ENCODE measurements at regions not wholly inside any gene's neighbourhood (a gene's known extent, or its start where the extent isn't known, plus 50 kb on each side); places are given as distances from the start of the nearest gene placed in this dataset.

DNA sequence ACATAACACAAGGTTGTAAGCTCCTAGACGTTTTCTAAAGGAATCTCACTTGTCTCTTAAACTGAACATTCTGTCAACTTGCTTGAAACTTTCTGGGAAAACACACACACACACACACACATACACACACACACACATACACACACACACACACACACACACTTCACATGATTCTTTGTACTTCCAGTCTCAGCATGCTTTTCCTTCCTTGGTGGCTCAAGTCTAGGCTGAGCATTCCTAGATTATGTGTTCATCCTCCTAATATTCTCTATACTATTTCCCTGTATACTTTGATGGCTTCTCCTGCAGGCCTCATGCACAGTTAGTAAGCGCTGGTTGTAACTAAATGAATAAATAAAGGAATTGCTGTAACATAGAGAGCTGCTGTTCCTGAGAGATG lies 372.1 kb downstream of the PTPRC start:
- no peaks in the 10 kb centered on the region for H3F3A ChIP-seq (ENCODE audit: low read depth)
- Mint-ChIP-seq H3K9me3 (no peaks in the 10 kb centered on the region), H3K27me3 (ENCODE audit: insufficient read depth, low read depth) (no peaks in the 10 kb centered on the region), H3K4me1 (no peaks in the 10 kb centered on the region), H3K36me3 (no peaks in the 10 kb centered on the region), H3K27ac (no peak overlapping the region), H3K4me3 (no peak overlapping the region)
- H3K36me3 ChIP-seq, result no peaks in the 10 kb centered on the region
- H3K9me3 ChIP-seq (ENCODE audit: low read depth), result no peaks in the 10 kb centered on the region
- no peak overlapping the region for H3K27ac ChIP-seq
- H3K4me1 ChIP-seq, result no peaks in the 10 kb centered on the region
- no peak for TF ChIP-seq EZH2 (IDR thresholded peaks at IDR 0.05)
- no peak for TF ChIP-seq EZH2phosphoT487 (IDR thresholded peaks at IDR 0.05)
- TF ChIP-seq, protein P1, sequence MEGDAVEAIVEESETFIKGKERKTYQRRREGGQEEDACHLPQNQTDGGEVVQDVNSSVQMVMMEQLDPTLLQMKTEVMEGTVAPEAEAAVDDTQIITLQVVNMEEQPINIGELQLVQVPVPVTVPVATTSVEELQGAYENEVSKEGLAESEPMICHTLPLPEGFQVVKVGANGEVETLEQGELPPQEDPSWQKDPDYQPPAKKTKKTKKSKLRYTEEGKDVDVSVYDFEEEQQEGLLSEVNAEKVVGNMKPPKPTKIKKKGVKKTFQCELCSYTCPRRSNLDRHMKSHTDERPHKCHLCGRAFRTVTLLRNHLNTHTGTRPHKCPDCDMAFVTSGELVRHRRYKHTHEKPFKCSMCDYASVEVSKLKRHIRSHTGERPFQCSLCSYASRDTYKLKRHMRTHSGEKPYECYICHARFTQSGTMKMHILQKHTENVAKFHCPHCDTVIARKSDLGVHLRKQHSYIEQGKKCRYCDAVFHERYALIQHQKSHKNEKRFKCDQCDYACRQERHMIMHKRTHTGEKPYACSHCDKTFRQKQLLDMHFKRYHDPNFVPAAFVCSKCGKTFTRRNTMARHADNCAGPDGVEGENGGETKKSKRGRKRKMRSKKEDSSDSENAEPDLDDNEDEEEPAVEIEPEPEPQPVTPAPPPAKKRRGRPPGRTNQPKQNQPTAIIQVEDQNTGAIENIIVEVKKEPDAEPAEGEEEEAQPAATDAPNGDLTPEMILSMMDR (IDR thresholded peaks at IDR 0.05), result no peak
- no peak overlapping the region for H3K4me3 ChIP-seq
- H2AFZ ChIP-seq (replicated peaks), result no peak overlapping the region
- no peaks in the 10 kb centered on the region for H4K20me1 ChIP-seq (ENCODE audit: low read depth)
- no peak for DNase-seq (ENCODE audit: low spot score)
- no peak overlapping the region for H3K4me2 ChIP-seq
- H3K9ac ChIP-seq, result no peak overlapping the region
- no peaks in the 10 kb centered on the region for H3K27me3 ChIP-seq
- H3K79me2 ChIP-seq (ENCODE audit: low read depth), result no peaks in the 10 kb centered on the region

DNA sequence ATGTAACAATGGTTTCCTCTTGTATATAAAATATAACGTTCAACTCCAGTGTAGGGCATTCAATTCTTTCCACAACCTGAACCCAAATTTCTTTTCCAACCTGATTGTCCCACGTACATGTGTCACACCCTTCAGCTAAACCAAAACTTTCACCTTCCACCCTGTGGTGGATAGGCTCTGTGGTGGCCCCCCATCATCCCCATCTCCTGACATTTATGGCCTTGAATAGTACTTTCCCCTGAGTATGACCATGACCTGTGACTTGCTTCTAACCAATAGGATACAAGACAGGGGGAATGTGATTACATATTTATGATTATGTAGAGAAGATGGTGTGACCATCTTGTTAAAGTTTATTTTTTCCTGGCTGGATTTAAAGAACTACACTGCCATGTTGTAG lies 377.0 kb downstream of the PTPRC start:
- H3K36me3 Mint-ChIP-seq, result no peaks in the 10 kb centered on the region
- Histone ChIP-seq H3K4me3 (no peak overlapping the region), H3K27ac (no peak overlapping the region), H3K9me3 (ENCODE audit: low read depth) (no peaks in the 10 kb centered on the region), H3K79me2 (ENCODE audit: low read depth) (no peaks in the 10 kb centered on the region), H3F3A (ENCODE audit: low read depth) (no peaks in the 10 kb centered on the region), H3K4me1 (no peaks in the 10 kb centered on the region), H2AFZ (replicated peaks) (no peak overlapping the region), H3K9ac (no peak overlapping the region), H3K36me3 (no peaks in the 10 kb centered on the region), H3K4me2 (no peak overlapping the region), H3K27me3 (no peaks in the 10 kb centered on the region), H4K20me1 (ENCODE audit: low read depth) (no peaks in the 10 kb centered on the region)
- no peak overlapping the region for H3K27ac Mint-ChIP-seq
- no peak overlapping the region for H3K4me3 Mint-ChIP-seq
- H3K27me3 Mint-ChIP-seq (ENCODE audit: insufficient read depth, low read depth), result no peaks in the 10 kb centered on the region
- no peak for DNase-seq (ENCODE audit: low spot score)
- no peaks in the 10 kb centered on the region for H3K4me1 Mint-ChIP-seq
- no peaks in the 10 kb centered on the region for H3K9me3 Mint-ChIP-seq
- TF ChIP-seq EZH2phosphoT487 (IDR thresholded peaks at IDR 0.05) (no peak), EZH2 (IDR thresholded peaks at IDR 0.05) (no peak)
- TF ChIP-seq, protein P1 (IDR thresholded peaks at IDR 0.05), result no peak

DNA sequence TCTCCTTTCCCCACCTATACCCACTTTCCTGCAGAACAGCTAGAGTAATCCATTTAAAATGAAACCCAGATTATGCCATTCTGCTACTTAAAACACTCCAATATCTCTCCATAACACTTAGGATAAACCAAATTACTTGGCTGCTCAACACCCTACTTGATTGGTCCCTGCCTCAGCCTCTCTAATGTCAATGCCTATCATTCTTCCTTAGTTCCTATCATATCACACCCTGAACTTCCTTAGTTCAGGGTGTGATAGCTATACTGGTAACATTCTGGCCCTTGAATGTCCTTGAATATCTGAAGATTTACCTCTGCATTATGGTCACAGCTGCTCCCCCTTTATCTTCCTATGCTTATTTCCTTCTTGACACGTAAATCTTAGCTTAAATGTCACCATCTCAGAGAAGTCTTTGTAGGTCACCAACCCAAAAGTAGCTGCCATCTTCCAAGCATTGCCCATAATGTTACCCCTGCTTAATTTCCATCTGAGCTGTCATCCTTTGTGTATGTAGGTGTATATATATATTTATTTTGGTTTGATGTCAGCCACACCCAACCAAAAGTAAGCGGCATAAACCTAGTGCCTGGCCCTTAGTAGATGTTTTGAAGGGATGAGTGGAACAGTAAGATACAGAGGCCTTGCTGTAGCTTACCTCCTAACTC lies 379.8 kb downstream of the PTPRC start:
- Histone ChIP-seq H3K9ac (no peak overlapping the region), H3K4me2 (no peak overlapping the region), H3K27me3 (no peaks in the 10 kb centered on the region), H3K4me1 (no peaks in the 10 kb centered on the region), H3K79me2 (ENCODE audit: low read depth) (no peaks in the 10 kb centered on the region), H3K27ac (no peak overlapping the region), H3K9me3 (ENCODE audit: low read depth) (no peaks in the 10 kb centered on the region), H4K20me1 (ENCODE audit: low read depth) (no peaks in the 10 kb centered on the region), H3F3A (ENCODE audit: low read depth) (no peaks in the 10 kb centered on the region), H3K4me3 (no peak overlapping the region), H3K36me3 (no peaks in the 10 kb centered on the region), H2AFZ (replicated peaks) (no peak overlapping the region)
- Mint-ChIP-seq H3K4me3 (no peak overlapping the region), H3K9me3 (no peaks in the 10 kb centered on the region), H3K27me3 (ENCODE audit: insufficient read depth, low read depth) (no peaks in the 10 kb centered on the region), H3K36me3 (no peaks in the 10 kb centered on the region), H3K4me1 (no peaks in the 10 kb centered on the region), H3K27ac (no peak overlapping the region)
- no peak for DNase-seq (ENCODE audit: low spot score)
- TF ChIP-seq EZH2phosphoT487 (IDR thresholded peaks at IDR 0.05) (no peak), EZH2 (IDR thresholded peaks at IDR 0.05) (no peak)
- TF ChIP-seq, protein P1 (IDR thresholded peaks at IDR 0.05), result no peak

Data from neural progenitor cell (in vitro differentiated cells).